NCI-H128 (cell line): ENCODE measurements at regions not wholly inside any gene's neighbourhood (a gene's known extent, or its start where the extent isn't known, plus 50 kb on each side); places are given as distances from the start of the nearest gene placed in this dataset.
"Not testable (repeated sequence)": the region's sequence is repeated elsewhere in the genome, so short reads cannot be mapped to it uniquely, and the experiment has no call there.

Source experiments
- DNase-seq: peaks from one replicate; lab custom pipeline; 2025; ENCODE audit not compliant: unreplicated experiment; lab: John Stamatoyannopoulos, UW

GRCh38 chr12:128079446-128079845 lies 187.5 kb upstream of the TMEM132C start:
- DNase-seq = no peak

DNA sequence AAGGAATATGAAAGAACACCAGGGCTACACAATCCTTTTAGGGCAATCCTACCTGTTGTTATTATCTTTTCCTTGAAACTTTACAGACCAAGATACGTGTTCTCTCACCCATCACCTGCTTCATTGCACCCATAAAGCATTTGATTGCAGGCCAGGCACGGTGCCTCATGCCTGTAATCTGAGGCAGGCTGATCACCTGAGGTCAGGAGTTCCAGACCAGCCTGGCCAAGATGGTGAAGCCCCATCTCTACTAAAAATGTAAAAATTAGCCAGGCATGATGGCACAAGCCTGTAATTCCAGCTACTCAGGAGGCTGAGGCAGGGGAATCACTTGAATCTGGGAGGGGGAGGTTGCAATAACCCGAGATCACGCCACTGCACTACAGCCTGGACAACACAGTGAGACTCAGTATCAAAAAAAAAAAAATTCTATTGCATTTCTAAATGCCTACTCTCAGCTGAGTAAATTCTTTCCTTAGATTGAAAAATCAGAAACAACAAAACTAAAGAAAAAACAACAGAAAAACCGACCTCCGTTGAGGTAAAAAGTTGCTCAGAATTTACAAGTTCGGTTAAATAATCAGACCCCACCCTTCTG lies 183.7 kb upstream of the TMEM132C start:
- no peak for DNase-seq

DNA sequence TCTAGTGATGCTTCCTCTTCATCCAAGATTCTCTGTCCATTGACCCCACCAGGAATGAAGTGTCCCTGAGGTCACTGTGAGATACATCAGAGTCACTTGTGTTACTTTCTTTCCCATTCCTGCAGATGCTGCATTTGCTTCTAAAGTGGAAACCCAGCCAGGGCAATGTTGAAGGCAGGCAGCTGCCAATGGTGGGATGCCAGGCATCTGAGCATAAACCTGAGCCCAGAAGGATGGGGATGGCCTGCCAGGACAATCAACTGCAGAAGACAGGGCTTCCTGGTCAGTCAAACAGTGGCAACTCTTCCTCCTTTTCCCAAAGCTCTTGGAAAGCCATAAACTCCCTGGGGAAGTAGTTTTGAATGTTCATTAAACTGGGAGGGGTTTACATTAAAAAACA lies 178.0 kb upstream of the TMEM132C start:
- no peak for DNase-seq

DNA sequence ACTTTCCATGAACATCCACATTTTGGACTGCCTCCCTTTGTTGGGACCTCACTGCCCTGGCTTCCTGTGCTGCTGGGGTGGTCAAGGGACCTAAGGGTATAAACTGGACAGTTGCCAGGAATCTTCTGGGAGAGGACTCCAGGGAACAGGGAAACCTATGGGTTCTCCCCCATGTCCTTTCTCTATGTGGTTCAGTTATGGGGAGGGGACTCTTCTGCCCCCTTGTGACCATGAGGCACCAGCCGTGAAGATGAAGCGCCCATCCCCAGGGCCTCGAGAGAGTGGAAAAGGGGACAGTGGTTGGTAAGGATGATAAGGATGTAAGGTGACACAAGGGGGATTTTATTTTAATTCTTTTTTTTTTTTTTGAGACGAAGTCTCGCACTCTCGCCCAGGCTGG lies 177.0 kb upstream of the TMEM132C start:
- DNase-seq = no peak

GRCh38 chr12:128091101-128091720 lies 175.8 kb upstream of the TMEM132C start:
- no peak for DNase-seq

DNA sequence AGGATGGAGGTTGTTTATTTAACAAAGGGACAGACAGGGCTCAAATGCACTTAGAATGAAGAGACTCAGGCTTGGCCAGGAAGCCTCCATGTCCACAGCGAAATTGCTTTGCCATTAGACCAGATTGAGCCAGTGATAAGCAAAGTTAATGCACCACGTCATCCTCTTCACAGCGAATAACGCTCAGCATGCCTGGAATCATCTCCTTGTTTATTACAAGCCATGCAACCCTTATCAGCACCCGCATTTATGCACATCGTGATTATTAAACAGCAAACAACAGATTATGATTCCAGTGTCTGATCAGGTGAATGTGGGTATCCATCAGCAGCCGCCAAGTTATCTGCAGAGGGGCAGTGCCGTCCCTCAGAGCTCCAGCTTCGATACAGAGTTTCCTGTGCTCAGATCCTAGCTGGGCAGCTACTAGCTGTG lies 175.0 kb upstream of the TMEM132C start:
- DNase-seq = no peak

- DNase-seq = no peak
These were observed 168.2 kb upstream of the TMEM132C start for GRCh38 chr12:128098730-128099129.

DNA sequence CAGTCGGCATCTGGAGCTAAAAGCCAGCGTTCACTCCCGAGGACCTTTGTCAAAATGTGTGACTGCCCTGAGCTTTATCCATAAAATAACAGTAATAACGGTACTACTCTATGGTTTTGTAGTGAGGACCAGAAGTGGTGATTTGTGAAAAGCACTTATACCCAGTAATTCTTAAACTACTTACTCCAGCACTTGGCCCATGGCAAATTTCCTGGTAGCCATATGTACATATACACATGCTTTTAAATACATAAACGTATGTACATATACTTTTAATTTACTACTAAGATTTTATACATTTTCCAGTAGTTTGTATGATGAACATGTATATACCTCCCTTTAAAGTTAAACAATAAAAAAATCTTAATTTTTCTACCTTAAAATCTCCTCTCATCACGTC lies 163.8 kb upstream of the TMEM132C start:
- no peak for DNase-seq

DNA sequence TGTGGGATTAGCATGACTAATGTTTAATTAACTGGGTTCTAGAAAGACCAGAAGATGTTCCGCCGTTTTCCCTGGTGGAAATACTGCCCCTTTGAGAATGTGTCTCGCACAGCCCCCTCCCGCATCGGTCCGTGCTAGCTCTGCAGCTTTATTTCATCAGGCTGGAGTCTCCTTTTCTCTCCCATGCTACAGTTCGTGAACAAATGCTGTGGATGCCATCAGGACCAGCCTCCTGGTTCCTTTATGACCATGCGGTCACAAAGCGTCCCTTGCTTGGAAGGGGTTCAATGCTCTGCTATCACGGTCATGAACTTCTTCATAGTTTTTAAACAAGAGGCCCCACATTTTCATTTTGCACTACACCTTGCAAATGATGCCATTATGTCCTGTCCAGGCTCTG lies 157.7 kb upstream of the TMEM132C start:
- DNase-seq = no peak

DNA sequence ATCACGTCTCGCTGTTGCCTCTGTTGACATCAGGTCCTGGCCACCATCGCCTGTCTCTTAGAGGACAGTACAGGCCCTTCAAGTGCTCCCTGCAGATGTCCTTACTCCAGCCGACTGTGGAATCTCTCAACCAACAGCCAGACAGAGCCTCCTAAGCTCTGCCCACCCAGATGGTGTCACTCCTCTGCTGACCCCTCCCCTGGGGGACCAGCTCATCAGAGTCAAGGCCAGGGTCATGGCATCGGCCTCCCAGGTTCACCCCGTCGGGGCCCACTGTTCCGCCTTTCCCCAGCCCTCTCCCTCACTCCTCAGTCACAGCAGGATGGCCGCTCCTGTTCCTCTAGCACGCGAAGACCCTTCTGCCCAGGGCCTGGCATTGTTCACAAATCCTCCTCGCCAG lies 157.3 kb upstream of the TMEM132C start:
- DNase-seq = no peak

- no peak for DNase-seq
These were observed 155.6 kb upstream of the TMEM132C start for GRCh38 chr12:128111333-128111732.

GRCh38 chr12:128111951-128112350 lies 155.0 kb upstream of the TMEM132C start:
- no peak for DNase-seq

- DNase-seq = not testable (repeated sequence)
These were observed 153.7 kb upstream of the TMEM132C start for GRCh38 chr12:128113250-128113649.

- no peak for DNase-seq
These were observed 152.5 kb upstream of the TMEM132C start for GRCh38 chr12:128114485-128114884.

DNA sequence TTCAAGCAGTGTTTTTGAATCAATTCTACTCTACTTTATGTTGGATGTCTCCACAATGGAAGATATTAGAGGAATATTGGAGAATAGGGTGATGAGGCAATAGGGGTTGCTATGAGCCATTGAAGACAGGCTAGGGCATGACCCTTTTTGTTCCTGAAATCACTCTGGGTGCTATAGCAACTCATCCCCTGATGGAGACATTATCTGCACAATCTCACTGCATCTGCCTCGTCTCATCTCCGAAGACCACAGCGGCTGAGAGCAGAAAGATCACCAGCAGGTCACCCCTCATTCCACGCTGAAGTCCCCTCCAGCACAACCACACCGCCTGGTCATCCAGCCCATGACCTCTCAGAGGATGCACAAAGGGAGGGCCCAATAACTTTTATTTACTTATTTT lies 150.4 kb upstream of the TMEM132C start:
- no peak for DNase-seq

DNA sequence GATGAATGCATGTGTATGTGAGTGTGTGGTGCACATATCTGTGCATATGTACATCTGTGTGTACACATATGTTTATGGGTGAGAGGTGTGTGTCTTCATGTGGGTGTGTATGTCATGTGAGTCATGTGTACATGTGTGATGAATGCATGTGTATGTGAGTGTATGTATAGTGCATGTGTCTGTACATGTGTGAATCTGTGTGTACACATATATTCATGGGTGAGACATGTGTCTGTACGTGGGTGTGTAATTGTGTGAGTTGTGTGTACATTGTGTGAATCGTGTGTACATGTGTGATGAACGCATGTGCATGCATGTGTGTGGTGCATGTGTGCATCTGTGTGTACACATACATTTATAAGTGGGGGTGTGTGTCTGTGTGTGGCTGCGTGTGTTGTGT lies 146.9 kb upstream of the TMEM132C start:
- DNase-seq = no peak

DNA sequence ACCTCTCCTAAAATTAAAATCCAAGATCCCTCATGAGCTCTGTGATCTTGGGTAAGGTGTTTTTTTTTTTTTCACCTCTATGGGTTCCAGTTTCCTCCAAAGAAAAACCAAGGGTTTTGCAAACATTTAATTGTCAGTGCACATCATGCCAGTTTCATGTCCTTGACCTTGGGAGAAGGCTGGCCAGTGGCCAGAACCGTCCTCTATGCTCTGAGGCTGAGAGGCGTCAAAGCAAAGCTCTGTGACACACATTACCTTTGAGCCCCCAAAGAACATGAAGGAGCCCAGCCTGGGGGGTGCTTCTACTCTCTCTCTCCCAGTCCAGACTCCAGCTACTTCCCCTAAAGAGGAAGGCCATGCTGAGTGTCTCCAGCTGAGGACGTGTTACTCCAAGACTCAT lies 145.5 kb upstream of the TMEM132C start:
- DNase-seq = no peak

DNA sequence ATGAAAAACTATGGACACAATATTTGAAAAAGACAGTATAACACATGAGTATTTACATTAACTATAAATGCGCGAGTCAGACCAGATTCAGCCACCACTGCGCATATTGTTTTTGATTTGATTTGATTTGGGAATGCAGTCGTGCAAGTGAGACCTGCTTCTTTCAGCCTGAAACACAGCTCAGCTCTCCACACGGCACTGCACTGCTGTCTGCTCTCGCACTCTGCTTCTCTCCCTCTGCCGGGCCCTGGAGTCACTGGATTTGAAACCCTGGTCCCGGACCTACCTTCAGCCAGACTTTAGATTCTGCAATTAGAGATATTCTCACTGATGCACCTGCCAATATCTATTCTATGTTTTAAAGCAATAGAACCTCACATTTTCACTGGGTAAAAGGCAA lies 143.9 kb upstream of the TMEM132C start:
- DNase-seq = no peak

- DNase-seq = no peak
These were observed 135.0 kb upstream of the TMEM132C start for GRCh38 chr12:128131955-128132354.

- DNase-seq = no peak
These were observed 133.5 kb upstream of the TMEM132C start for GRCh38 chr12:128133321-128134073.

GRCh38 chr12:128137140-128137539 lies 129.8 kb upstream of the TMEM132C start:
- no peak for DNase-seq

DNA sequence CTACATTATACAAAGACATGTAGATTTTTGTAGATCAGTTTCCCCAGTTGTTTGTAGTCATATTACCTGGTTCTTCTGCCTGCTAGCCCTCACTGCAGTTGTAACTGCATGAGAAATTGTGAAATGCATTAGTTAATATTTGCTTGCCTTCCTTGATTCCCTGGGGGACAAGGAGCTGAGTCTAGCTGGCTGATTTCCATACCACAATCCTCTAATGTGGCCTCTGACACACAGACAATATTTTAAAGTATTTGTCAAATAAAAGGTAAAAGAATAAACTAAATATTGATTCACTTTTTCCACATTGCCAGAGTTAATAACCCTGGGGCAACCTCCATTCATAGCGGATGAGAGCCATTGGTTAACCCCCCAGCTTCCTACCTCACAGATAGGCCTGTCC lies 128.8 kb upstream of the TMEM132C start:
- DNase-seq = no peak
